HEK293T (cell line): ENCODE measurements at regions not wholly inside any gene's neighbourhood (a gene's known extent, or its start where the extent isn't known, plus 50 kb on each side); places are given as distances from the start of the nearest gene placed in this dataset.
"Not testable (repeated sequence)": the region's sequence is repeated elsewhere in the genome, so short reads cannot be mapped to it uniquely, and the experiment has no call there.

Experiments used
- CTCF ChIA-PET: fragments of 350-600 bp; formaldehyde crosslinking; extraction: SDS; loops from one replicate; lab custom pipeline; 2021; ENCODE audit warnings: antibody characterized with exemption, inconsistent platforms; lab: Yijun Ruan, JAX
- POLR2A ChIA-PET: fragments of 350-600 bp; formaldehyde crosslinking; extraction: SDS; loops from one replicate; lab custom pipeline; 2020; ENCODE audit warnings: antibody characterized with exemption, inconsistent platforms; lab: Yijun Ruan, JAX
- DNase-seq: peaks from one replicate; pipeline ENCODE4 v3.0.0; 2012; ENCODE audit warnings: mixed read lengths; ENCODE audit errors: extremely low spot score
- ARNT ChIP-seq: fragments of 450-650 bp; IDR thresholded peaks from 2 replicates; pipeline ENCODE4 v1.6.1; 2017; ENCODE audit warnings: mild to moderate bottlenecking
- BHLHE40 ChIP-seq: fragments of 450-650 bp; IDR thresholded peaks from 2 replicates; pipeline ENCODE4 v1.6.1; 2016; ENCODE audit warnings: mild to moderate bottlenecking, moderate library complexity, borderline replicate concordance
- CTBP1 ChIP-seq: fragments of 450-650 bp; IDR thresholded peaks from 2 replicates; pipeline ENCODE4 v1.6.1; 2016; ENCODE audit warnings: borderline replicate concordance
- ELF4 ChIP-seq: fragments of 450-650 bp; IDR thresholded peaks from 2 replicates; pipeline ENCODE4 v1.6.1; 2017; ENCODE audit warnings: antibody characterized with exemption
- FOXA1 ChIP-seq: fragments of 450-650 bp; IDR thresholded peaks from 2 replicates; pipeline ENCODE4 v1.6.1; 2016; ENCODE audit warnings: mild to moderate bottlenecking
- FOXK2 ChIP-seq: fragments of 450-650 bp; IDR thresholded peaks from 2 replicates; pipeline ENCODE4 v1.6.1; 2016; ENCODE audit warnings: mild to moderate bottlenecking
- FOXM1 ChIP-seq: fragments of 450-650 bp; IDR thresholded peaks from 2 replicates; pipeline ENCODE4 v1.6.1; 2017; ENCODE audit warnings: mild to moderate bottlenecking, borderline replicate concordance
- HDGF ChIP-seq: fragments of 450-650 bp; IDR thresholded peaks from 2 replicates; pipeline ENCODE4 v1.6.1; 2017; ENCODE audit warnings: antibody characterized with exemption, borderline replicate concordance
- L3MBTL2 ChIP-seq: fragments of 450-650 bp; conservative IDR thresholded peaks from 2 replicates; pipeline ENCODE4 v1.6.1; 2016; ENCODE audit warnings: mild to moderate bottlenecking
- LEF1 ChIP-seq: fragments of 450-650 bp; IDR thresholded peaks from 2 replicates; pipeline ENCODE4 v1.6.1; 2017; ENCODE audit warnings: mild to moderate bottlenecking, borderline replicate concordance
- NFRKB ChIP-seq: fragments of 450-650 bp; IDR thresholded peaks from 2 replicates; pipeline ENCODE4 v1.6.1; 2016; ENCODE audit warnings: mild to moderate bottlenecking, moderate library complexity
- PKNOX1 ChIP-seq: fragments of 450-650 bp; IDR thresholded peaks from 2 replicates; pipeline ENCODE4 v1.6.1; 2016
- SP1 ChIP-seq: fragments of 450-650 bp; IDR thresholded peaks from 2 replicates; pipeline ENCODE4 v1.6.1; 2017
- SUZ12 ChIP-seq: fragments of 450-650 bp; IDR thresholded peaks from 2 replicates; pipeline ENCODE4 v1.6.1; 2016; ENCODE audit warnings: mild to moderate bottlenecking
- TARDBP ChIP-seq: fragments of 450-650 bp; IDR thresholded peaks from 2 replicates; pipeline ENCODE4 v1.6.1; 2016
- ZNF384 ChIP-seq: fragments of 450-650 bp; IDR thresholded peaks from 2 replicates; pipeline ENCODE4 v1.6.1; 2016

GRCh38 chr14:86761611-86762010 is 1231.4 kb downstream of the GALC start:
- CTCF ChIA-PET: no interaction called here
- DNase-seq: no peak
- POLR2A ChIA-PET: no interaction called here
- no peak for TF ChIP-seq ARNT
- no peak for TF ChIP-seq FOXM1
- TF ChIP-seq SUZ12: no peak
- TF ChIP-seq LEF1: no peak
- TF ChIP-seq BHLHE40: no peak
- no peak for TF ChIP-seq ZNF384
- no peak for TF ChIP-seq NFRKB
- no peak for TF ChIP-seq PKNOX1
- TF ChIP-seq TARDBP: no peak
- no peak for TF ChIP-seq CTBP1
- no peak for TF ChIP-seq FOXK2
- no peak for TF ChIP-seq SP1
- TF ChIP-seq ELF4: no peak
- no peak for TF ChIP-seq FOXA1
- TF ChIP-seq HDGF: no peak

- ChIA-PET CTCF (no interaction called here), POLR2A (no interaction called here)
- no peak for DNase-seq
- no peak for TF ChIP-seq L3MBTL2
- no peak for TF ChIP-seq FOXM1
- no peak for TF ChIP-seq ELF4
- no peak for TF ChIP-seq NFRKB
- no peak for TF ChIP-seq TARDBP
- TF ChIP-seq PKNOX1: no peak
- no peak for TF ChIP-seq FOXA1
- TF ChIP-seq CTBP1: no peak
- no peak for TF ChIP-seq SUZ12
- no peak for TF ChIP-seq ZNF384
- no peak for TF ChIP-seq HDGF
- TF ChIP-seq ARNT: no peak
- TF ChIP-seq LEF1: no peak
- TF ChIP-seq BHLHE40: no peak
- TF ChIP-seq FOXK2: no peak
Measured at GRCh38 chr14:86756521-86757190, 1226.7 kb downstream of the FLRT2 start.

GRCh38 chr14:86750488-86750887 is 1220.5 kb downstream of the FLRT2 start:
- POLR2A ChIA-PET, DNase-seq, CTCF ChIA-PET: not testable (repeated sequence)

- TF ChIP-seq PKNOX1 (no peak), SP1 (no peak), FOXA1 (no peak), SUZ12 (no peak), NFRKB (no peak), BHLHE40 (no peak)
- ChIA-PET CTCF (no interaction called here), POLR2A (no interaction called here)
- no peak for DNase-seq
Measured at GRCh38 chr14:86739761-86740160, 1209.8 kb downstream of the FLRT2 start.

- DNase-seq, POLR2A ChIA-PET, CTCF ChIA-PET: not testable (repeated sequence)
Measured at GRCh38 chr14:86731427-86731826, 1201.5 kb downstream of the FLRT2 start.

- ChIA-PET POLR2A (no interaction called here), CTCF (no interaction called here)
- TF ChIP-seq ZNF384 (no peak), NFRKB (no peak), CTBP1 (no peak), FOXA1 (no peak), TARDBP (no peak), FOXM1 (no peak), SUZ12 (no peak), LEF1 (no peak), PKNOX1 (no peak), FOXK2 (no peak), ELF4 (no peak)
- DNase-seq: no peak
Measured at GRCh38 chr14:86723254-86723624, 1193.3 kb downstream of the FLRT2 start.
